Hepatic stellate cell (primary cell): ENCODE measurements at regions not wholly inside any gene's neighbourhood (a gene's known extent, or its start where the extent isn't known, plus 50 kb on each side); places are given as distances from the start of the nearest gene placed in this dataset.

Experiments used
- DNase-seq: peaks from one replicate; pipeline ENCODE4 v3.0.0; 2011; ENCODE audit warnings: low spot score

DNA sequence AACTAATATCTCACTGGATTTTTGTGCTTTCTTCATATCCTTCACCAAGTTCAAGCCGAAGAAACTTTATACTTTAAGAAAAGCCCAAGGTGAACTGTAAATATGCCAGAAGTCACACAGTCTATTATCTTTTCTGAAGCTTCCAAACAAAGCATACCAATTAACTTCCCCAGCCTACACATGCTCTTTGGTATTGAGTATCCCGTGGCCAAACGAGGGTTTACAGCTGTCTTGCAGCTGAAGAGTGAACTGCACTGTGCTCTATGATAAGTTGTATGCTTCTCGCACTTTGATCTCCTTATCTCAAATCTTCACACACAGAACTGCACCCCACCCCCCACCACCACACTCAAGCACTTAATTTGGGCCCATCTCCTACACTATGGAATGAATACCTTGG lies 215.6 kb upstream of the VEPH1 start:
- no peak for DNase-seq

DNA sequence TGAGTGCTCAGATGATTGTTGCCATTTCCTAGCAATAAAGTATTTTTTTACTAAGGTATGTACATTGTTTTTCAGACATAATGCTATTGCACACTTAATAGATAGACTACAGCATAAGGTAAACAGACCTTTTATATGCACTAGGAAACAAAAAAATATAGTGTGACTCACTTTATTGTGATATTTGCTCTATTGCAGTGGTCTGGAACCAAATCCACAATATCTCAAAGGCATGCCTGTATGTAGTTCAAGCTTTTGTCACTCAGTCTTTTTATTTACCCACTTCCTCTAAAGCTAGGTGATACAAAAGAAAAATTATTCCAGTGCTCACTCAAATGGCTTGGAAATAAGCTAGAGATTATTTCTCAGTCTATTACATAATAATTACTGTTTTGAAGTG lies 209.9 kb upstream of the VEPH1 start:
- DNase-seq: no peak

DNA sequence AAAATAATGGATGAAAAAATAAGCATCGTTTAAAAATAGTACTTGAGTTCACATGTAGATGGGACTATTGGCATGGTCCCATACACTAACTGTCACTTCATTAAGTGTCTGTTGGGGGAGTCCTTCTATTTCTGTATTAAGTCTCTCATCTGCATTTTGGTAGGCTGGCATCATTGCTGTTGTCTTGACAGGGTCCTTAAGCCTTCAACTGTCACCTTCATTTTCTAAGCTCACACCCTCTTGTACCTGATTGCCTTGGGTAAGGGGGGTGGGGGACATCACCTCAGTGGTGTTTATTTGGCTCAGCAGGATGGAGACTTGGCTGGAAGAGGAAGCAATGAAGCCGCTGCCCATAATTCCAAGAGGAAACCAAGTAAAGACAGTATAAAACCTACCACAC lies 202.0 kb upstream of the VEPH1 start:
- no peak for DNase-seq

DNA sequence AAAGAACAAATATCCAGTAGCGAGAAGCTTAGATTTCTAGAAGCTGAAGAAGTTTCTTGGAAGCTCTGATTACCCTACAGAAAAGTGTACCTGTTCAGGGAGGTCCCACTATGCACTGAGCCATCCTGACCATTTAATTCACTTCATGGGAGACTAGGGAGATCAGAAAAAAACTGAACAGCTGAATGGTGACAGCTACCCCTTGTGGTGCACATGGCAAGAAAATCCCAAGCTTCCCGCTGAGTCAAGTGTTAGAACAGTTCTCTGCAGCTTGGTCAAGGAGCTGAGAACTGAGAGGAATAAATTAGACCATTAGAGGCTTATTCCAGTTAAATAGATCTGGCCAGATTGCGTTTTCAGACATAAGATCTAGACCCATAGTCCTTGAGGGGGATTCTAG lies 197.2 kb upstream of the VEPH1 start:
- DNase-seq: no peak

DNA sequence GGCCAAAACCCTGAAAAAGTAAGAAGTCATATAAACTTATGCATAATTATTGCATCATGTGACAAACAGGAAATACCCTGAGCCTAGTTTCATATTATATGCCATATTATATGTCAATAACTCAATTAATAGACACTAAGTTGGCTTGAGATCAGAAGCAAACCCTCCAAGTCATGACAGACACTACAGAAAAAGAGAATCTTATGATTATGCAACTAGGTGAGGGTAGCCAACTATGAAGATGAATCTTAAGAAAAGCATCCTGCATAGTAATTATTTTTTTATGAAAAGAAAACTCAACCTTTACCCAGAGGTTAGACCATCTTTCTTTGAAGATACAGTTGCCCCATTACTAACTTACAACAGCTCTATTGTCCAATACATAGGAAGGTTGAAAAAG lies 192.4 kb upstream of the VEPH1 start:
- DNase-seq: no peak

DNA sequence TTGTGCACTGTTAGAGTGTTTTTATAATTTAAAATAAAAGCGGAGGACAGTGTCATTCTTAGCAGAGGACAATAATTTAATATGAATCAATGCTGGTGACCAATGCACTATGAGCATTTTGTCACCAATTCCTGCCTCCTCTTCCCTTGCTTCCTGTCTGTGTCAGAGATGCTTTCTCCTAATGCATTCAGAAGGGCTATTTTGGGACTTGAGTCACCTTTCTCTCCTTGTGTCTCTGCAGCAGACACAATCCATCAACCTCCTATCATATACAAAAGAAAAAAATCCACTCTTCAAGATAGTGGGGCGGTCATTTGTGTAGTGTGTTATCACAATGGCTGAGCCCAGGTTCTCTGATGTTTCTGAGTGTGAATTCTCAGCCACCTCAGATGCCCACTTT lies 191.9 kb upstream of the VEPH1 start:
- DNase-seq: no peak

DNA sequence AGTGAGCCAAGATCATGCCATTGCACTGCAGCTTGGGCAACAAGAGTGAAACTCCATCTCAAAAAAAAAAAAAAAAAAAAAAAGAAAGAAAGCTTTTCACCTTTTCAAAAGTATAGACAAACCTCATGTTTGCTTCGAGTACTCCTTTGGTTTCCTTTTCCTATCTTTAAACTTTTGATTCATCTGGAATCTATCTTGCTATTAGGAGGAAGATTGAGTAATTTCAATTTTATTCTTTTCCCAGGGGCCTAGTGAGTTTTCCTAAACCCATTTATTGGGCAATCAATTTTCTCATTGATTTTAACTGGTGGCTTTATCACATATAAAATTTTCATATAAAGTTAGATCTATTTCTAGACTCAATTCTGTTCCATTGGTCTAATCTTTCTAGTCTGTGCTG lies 190.5 kb upstream of the VEPH1 start:
- no peak for DNase-seq

DNA sequence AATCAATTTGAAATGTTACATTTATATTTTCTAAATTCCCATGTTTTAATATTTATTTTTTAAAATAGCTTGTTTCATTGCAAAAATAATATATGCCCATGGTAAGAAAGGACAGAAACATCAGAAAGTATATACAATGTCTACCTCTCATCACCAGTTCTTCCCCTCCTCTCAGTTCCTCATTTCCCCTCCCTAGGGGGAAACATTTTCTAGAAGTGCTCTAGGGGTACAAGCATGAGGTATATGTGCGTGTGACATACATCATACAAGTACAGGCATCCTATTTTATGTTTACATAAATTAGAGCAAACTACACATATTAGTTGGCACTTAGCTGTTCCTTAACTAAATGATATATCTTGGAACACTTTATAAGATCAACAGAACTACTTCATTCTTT lies 189.3 kb upstream of the VEPH1 start:
- no peak for DNase-seq

DNA sequence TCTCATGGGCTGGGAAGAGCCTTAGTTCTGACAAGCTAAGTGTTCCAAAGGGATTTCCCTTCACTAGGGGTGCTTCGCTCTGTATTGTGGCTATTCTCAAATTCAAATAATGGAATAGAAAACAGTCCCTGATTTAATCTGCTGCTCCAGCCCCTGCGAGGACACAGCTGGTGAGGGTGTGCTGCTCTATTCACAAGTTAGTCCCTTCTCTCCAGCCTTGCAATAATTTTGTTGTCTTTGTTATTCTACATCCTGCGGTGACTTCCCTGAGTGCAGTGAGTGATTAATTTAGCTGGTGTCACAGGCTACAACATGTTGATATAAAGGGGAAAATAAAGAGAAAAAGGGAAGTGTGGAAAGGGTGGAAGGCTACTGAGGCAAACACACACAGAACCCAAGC lies 180.5 kb upstream of the VEPH1 start:
- no peak for DNase-seq

DNA sequence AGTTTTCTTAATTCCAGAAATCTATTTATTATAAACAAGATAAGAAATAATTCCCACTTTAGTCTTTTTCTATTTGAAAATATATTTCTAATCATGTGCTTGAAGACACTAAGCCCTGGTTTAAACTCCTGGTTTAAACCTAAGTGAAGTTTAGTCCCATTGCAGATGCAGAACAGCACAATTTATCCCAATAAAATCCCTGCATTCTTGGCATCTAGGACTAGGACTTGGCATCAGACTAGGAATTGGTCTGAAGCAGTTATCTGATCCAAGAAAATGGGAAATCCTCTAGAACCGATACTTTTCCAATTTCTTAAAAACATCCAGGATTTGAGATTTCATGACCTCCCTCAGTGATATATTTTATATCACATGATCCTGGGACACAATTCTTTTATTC lies 168.8 kb upstream of the VEPH1 start:
- no peak for DNase-seq

DNA sequence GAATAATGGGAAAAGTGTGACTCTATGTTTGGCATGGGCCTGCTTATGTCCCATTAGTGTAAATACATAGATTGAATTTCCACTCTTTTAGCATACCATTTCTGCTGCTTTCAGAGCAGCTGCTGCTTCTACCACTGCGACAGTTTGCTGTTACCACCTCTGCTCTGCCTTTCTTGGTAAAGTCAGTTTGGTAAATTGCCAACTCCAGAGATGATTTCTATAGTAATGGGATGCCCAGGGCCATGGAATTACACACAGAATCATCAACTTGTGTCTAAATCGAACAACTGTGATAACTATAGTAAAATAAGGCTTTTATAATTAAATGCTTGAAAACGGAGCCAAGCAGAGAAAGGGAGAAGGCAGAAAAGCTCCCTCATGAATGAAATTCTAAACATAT lies 168.4 kb upstream of the VEPH1 start:
- no peak for DNase-seq

DNA sequence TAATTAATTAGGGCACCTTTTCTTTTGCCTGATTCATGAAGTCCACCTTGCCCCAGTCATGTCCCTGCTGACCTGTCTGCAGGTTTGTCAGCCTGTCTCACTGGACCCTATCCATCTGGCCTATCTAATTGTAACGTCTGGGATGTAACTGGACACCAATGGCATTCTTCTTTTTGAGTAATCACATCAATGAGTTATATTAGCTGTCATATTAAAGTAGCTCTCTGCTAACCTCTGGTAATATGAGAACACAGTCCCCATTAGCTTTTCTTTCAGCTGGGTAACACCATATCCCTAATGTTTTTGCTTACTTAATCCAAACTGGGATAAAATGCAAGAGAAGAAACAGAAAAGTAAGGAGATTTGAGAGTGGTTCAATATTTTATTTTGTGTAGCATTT lies 166.2 kb upstream of the VEPH1 start:
- no peak for DNase-seq

DNA sequence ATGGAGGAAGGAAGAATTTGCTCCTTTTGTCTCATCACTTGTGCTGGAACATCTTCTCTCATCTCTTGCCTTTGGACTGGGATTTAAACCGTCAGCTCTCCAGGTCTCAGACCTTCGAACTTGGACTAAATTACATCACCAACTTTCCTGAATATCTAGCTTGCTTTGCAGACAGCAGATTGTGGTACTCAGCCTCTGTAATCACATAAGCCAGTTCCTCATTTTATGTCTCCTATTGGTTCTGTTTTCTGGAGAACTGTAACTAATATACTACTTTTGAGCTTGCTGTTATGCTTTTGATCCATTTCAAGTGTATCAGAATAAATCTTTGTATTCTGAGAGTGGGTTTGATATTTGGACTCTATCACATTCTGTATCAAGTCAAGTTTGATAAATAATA lies 164.3 kb upstream of the VEPH1 start:
- DNase-seq: no peak

DNA sequence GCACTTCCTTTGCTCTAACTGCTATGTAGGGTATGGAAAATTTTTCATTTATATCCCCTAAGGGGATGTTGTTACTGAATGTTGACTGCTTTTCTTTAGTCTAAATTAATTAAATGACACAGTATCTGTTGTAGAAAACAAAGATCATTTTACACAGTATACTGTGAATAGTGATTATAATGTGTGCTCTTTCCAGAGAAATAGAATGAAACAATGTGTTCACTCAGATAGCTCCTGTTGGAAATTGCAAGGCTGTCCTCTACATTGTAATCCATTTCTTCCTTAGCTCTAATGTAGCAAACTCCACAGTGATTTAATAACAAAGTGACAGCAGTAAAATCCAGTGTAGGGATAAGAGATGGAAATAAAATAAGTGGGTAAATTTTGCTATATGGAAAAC lies 159.0 kb upstream of the VEPH1 start:
- no peak for DNase-seq

DNA sequence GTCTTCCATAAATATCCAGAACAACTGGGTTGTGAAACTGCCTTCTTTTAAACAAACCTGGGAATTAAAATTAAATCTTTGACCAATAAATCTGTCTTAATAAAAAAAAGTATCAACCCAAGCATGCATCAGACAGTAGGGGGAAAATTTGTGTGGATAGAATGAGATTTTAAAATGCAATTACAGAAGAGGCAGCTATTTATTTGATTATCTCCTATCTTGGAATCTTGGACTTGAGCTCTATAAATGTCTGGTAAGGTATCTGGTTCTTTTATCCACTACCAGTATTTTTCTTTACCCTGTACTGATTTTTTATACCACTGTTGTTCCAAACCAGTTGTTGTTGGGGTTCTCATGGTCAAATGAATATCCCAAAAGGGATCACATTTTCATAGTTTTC lies 157.6 kb upstream of the VEPH1 start:
- DNase-seq: no peak

DNA sequence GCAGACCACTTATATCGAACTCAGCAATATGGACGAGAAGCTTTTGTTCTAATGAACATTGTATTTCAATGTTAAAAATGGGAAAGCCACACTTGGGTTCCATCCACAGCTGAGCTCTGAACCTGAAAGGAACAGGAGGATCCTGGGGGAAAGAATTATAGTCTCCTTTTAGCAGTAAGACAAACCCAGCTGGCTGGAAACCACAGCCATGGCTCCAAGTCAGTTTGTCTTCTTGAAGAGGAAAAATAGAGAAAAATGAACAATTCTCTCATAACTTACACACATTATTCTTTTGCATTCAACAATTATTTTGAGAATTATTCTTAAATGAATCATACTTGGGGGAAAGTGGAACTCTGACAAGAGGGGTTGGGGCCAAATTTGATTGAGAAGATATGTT lies 149.2 kb upstream of the VEPH1 start:
- no peak for DNase-seq

DNA sequence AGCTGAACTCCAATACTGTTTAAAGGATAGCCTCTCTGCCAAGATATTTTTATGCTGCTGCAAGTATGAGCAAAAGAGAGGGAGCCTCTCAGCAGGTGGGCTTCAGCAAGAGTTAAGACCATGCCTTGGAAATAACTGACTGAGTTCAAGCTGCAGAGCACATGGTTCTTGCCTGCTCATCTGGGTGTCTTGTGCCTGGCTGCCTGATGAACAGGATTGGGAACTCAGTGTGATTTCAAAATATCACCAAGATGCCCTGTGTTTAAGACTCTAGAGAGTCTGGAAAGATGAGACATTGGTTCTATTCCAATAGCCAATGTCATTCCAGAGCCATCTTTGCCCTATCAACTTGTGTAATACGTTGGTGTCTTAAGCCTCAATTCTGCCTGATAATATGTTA lies 147.5 kb upstream of the VEPH1 start:
- no peak for DNase-seq

DNA sequence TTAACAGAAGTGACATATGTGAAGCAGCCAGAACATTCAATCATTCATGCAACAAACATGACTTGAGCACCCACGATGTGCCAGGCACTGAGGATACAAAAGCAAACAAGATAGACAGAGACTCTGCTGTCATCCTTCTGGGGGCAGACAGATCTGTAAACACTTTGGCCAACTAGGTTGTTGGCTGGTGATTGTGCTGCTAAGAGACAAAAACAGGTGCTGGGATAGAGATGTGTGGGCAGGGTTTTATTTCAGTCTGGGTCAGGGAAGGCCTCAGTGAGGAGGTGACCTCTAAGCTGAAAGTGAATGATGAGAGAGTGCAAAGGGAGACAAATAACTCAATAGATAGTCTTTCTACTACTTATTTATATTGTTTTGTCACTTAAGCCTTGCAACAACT lies 147.0 kb upstream of the VEPH1 start:
- DNase-seq: no peak

DNA sequence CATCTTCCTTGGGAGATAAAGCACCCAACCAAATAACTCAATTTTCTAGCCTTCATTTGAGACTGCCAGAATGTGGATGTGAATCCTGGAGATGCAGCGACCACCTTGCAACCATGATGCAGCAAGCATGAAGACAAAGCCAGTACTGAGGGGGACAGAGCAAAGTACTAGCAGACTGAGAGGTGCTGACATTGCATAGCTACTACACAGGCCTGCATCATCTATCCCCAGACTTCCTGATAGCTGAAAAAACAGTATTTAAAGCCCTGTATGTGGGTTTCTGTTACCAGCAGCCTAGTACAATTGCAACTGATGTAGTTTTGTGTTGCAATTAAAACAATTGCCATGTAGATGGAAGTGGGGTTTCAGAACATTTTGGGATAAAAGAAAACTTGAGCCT lies 146.3 kb upstream of the VEPH1 start:
- DNase-seq: no peak

DNA sequence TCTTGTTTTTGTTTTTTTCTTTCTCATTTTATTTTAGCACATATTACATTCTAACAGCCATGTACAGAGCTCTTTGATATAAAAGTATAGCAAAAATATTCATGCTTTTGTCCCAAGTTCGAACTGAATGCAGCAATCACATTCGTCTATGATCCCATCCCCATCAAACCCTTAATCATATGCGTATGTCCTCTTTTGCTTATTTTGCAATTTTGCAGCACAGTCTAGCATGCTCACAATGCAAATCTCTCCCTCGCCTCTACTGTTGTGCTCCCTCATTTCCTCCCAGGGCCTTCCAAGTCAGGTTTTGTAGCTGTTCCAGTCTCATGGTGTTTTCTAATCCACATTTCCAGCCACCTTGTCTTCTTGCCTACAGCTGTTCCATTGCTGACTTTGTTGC lies 144.6 kb upstream of the VEPH1 start:
- DNase-seq: no peak

DNA sequence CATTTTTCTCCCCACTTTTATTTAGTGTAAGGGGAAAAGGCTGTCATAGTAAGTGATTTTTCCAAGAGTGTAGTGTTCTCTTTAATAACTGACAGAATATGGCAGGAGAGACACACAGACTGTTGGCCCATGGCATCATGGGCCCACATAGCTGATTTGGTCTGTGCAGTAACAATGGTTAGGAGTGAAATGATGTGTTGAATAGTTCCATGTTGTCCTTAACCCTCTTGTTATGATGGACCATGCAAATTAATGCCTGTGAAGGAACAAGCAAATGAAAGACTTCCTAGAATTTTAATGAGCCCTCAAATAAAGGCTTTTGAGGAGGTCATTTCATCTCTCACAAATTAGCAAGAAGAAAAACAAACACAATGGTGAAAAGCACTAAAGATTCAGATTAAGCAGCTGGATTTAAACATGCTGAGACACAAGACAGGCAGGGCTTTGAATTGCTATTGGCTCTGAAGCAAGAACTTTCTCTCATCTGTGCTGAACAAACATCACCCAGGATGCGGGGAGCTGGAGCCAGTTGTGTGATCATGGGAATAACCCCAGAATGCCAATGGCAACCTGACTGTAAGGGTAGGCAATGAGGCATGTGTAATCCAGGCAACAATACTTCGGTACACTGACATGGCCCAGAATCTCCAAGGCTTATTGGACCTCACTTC lies 136.7 kb upstream of the VEPH1 start:
- no peak for DNase-seq

DNA sequence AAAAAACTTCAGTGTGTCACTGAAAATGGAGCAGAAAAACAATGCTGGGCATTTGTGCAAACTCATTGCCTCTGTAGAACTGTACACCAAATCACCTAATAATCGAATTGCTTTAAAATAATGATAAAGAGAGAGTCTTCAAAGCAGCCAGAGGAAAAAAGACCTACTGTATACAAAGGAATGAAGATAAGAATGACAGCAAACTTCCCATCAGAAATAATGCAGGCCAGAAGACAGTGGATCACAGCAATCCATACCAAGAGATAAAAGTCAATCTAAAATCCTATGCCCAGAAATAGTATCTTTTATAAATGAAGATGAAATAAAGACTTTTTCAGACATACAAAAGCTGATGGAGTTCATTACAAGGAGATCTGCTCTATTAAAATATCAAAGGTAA lies 134.7 kb upstream of the VEPH1 start:
- DNase-seq: no peak

DNA sequence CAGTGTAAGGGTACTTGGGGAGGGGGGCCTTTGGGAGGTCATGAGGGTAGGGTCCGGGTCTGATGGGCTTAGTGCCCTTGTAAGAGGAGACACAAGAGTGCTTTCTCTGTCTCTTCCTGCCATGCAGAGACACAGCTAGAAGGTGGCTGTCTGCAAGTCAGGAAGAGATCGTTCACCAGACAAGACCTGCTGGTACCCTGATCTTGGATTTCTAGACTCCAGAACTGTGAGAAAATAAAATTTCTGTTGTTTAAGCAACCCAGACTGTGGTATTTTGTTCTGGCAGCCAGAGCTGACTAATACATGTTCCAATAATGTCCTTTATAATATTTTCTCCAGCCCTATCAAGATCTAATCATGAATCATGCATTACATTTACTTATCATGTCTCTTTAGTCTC lies 130.0 kb upstream of the VEPH1 start:
- no peak for DNase-seq

DNA sequence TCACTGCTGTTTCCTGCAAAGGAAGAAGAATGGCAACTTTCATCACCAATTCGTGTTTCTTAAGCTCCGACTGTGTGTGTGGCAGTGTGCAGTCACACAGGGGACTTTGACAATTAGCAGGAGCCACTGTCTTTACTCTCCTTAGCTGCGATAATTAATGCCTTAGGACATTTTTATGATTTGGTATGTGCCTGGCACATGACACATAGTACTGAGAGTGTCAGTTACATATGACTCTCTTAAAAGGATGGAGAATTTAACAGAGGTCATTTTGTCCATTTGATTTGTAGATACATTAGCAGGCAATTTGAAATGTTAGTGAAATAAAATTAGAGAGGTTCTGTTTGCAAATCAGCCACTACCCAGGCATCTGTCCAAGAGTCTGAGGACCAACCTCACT lies 128.9 kb upstream of the VEPH1 start:
- DNase-seq: no peak

DNA sequence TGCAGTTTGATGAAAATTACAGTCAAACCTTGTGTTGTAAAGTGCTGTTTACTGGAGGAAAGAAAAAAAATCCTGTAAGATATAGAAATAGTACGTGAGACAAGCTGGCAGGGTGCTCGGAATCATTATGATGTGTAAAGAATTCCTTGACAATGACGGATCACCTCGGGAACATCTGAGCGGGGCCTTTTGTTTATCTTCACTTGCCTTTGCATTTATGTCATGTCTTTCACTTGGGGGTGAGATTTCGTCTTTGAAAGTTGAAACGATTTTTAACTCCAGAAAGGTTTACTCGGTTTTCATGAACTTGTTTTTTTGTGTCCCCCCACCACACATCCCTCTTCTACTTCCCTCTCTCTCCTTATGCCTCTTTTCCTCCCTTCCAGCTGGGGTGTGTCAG lies 128.3 kb upstream of the VEPH1 start:
- DNase-seq: no peak
